ENCODE measurements at regions not wholly inside any gene's neighbourhood (a gene's known extent, or its start where the extent isn't known, plus 50 kb on each side); places are given as distances from the start of the nearest gene placed in this dataset.

- TF ChIP-seq, protein P1, sequence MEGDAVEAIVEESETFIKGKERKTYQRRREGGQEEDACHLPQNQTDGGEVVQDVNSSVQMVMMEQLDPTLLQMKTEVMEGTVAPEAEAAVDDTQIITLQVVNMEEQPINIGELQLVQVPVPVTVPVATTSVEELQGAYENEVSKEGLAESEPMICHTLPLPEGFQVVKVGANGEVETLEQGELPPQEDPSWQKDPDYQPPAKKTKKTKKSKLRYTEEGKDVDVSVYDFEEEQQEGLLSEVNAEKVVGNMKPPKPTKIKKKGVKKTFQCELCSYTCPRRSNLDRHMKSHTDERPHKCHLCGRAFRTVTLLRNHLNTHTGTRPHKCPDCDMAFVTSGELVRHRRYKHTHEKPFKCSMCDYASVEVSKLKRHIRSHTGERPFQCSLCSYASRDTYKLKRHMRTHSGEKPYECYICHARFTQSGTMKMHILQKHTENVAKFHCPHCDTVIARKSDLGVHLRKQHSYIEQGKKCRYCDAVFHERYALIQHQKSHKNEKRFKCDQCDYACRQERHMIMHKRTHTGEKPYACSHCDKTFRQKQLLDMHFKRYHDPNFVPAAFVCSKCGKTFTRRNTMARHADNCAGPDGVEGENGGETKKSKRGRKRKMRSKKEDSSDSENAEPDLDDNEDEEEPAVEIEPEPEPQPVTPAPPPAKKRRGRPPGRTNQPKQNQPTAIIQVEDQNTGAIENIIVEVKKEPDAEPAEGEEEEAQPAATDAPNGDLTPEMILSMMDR (IDR thresholded peaks at IDR 0.05; ENCODE audit: insufficient read depth, low read length): no peak
- TF ChIP-seq GABPA (IDR thresholded peaks at IDR 0.05; ENCODE audit: low read depth) (no peak), REST (IDR thresholded peaks at IDR 0.05; ENCODE audit: insufficient replicate concordance, low read depth) (no peak), POLR2AphosphoS5 (IDR thresholded peaks at IDR 0.05; ENCODE audit: low read depth) (no peak), SPI1 (IDR thresholded peaks at IDR 0.05; ENCODE audit: borderline replicate concordance, low read depth) (no peak)
Observed at GRCh38 chr3:43176666-43177065, 70.8 kb upstream of the POMGNT2 start.

Data from HL-60 (cell line).